Erythroblast (primary cell): ENCODE measurements at regions not wholly inside any gene's neighbourhood (a gene's known extent, or its start where the extent isn't known, plus 50 kb on each side); places are given as distances from the start of the nearest gene placed in this dataset.

Source experiments
- GATA1 ChIP-seq: IDR thresholded peaks from 2 replicates; pipeline ENCODE4 v1.6.1; 2011; ENCODE audit warnings: low read depth, mild to moderate bottlenecking, control low read depth, low read length, moderate library complexity
- POLR2A ChIP-seq: IDR thresholded peaks from 2 replicates; pipeline ENCODE4 v1.6.1; 2011; ENCODE audit warnings: mild to moderate bottlenecking, low read length

DNA sequence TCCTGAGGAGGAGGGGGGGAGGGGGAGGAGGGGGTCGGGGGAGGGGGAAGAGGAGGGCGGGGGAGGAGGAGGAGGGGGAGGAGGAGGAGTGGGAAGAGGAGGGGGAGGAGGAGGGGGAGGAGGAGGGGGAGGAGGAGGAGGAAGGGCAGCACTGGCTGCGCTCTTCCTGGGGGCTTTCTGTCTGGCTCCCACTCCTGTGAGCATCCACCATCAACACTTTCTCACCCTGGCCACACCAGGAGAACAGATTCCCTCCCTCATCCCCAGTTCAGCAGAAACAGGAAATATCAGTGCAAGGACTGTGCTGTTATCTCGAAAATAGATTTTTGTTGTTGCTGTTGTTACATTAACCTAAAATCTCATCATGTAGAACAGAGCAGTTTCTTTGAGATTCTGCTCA lies 530.5 kb downstream of the ACTR3B start:
- TF ChIP-seq POLR2A (no peak), GATA1 (no peak)
